Muscle layer of colon (tissue), 2 donors: ENCODE measurements at regions not wholly inside any gene's neighbourhood (a gene's known extent, or its start where the extent isn't known, plus 50 kb on each side); places are given as distances from the start of the nearest gene placed in this dataset.

Experiments used
- H3K27ac ChIP-seq: one replicate; pipeline ENCODE4 v1.7.0; 2013; ENCODE audit warnings: low read depth, mild to moderate bottlenecking, low read length, moderate library complexity
- H3K27me3 ChIP-seq, 2 donors: one replicate each; pipeline ENCODE4 v1.7.0; 2013; ENCODE audit warnings: low read length in 2 of 2, mild to moderate bottlenecking in 2 of 2; ENCODE audit not compliant: insufficient read depth in 2 of 2, control insufficient read depth in 1 of 2
- H3K36me3 ChIP-seq: one replicate; pipeline ENCODE4 v1.7.0; 2013; ENCODE audit warnings: mild to moderate bottlenecking, low read length; ENCODE audit not compliant: insufficient read depth
- H3K4me1 ChIP-seq: one replicate; pipeline ENCODE4 v1.7.0; 2013; ENCODE audit warnings: mild to moderate bottlenecking, low read length; ENCODE audit not compliant: insufficient read depth
- H3K4me3 ChIP-seq, 2 donors: one replicate each; pipeline ENCODE4 v1.7.0; 2013; ENCODE audit warnings: low read length in 2 of 2, low read depth in 1 of 2, mild to moderate bottlenecking in 1 of 2, moderate library complexity in 1 of 2
- H3K9ac ChIP-seq: one replicate; pipeline ENCODE4 v1.7.0; 2013; ENCODE audit warnings: low read length
- H3K9me3 ChIP-seq: one replicate; pipeline ENCODE4 v1.7.0; 2013; ENCODE audit warnings: mild to moderate bottlenecking, low read length
- donor health status: abdominal sarcoma.
- donor health status: Adenocarcinoma of cecum.

- Histone ChIP-seq H3K36me3 (no peaks in the 10 kb centered on the region), H3K9me3 (no peaks in the 10 kb centered on the region), H3K9ac (no peak overlapping the region), H3K27me3 (no peaks in the 10 kb centered on the region), H3K4me1 (no peaks in the 10 kb centered on the region), H3K4me3 (no peak overlapping the region), H3K27ac (no peak overlapping the region)
These were observed 192.4 kb downstream of the TMX1 start for GRCh38 chr14:51432302-51432948.

GRCh38 chr14:51436630-51437029 lies 196.6 kb downstream of the TMX1 start:
- Histone ChIP-seq H3K27me3 (no peaks in the 10 kb centered on the region), H3K4me1 (no peaks in the 10 kb centered on the region), H3K27ac (no peak overlapping the region), H3K9me3 (no peaks in the 10 kb centered on the region), H3K36me3 (no peaks in the 10 kb centered on the region), H3K4me3 (no peak overlapping the region), H3K9ac (no peak overlapping the region)

- H3K4me3 ChIP-seq = no peak overlapping the region
- H3K36me3 ChIP-seq = no peaks in the 10 kb centered on the region
- peaks cover 15% of the 10 kb centered on the region for H3K4me1 ChIP-seq
- H3K27me3 ChIP-seq = no peaks in the 10 kb centered on the region
- H3K9ac ChIP-seq = no peak overlapping the region
- no peaks in the 10 kb centered on the region for H3K9me3 ChIP-seq
- H3K27ac ChIP-seq = no peak overlapping the region
These were observed 199.8 kb downstream of the TMX1 start for GRCh38 chr14:51439896-51440295.

- Histone ChIP-seq H3K9ac (no peak overlapping the region), H3K36me3 (no peaks in the 10 kb centered on the region), H3K27ac (no peak overlapping the region), H3K4me1 (peaks cover 15% of the 10 kb centered on the region), H3K4me3 (no peak overlapping the region), H3K27me3 (no peaks in the 10 kb centered on the region), H3K9me3 (no peaks in the 10 kb centered on the region)
These were observed 201.0 kb downstream of the TMX1 start for GRCh38 chr14:51441001-51441400.

- no peaks in the 10 kb centered on the region for H3K27me3 ChIP-seq
- H3K4me3 ChIP-seq = peak overlapping the region in 1 of 2 donors; percentile 13
- H3K9ac ChIP-seq = no peak overlapping the region
- H3K27ac ChIP-seq = no peak overlapping the region
- H3K9me3 ChIP-seq = no peaks in the 10 kb centered on the region
- H3K4me1 ChIP-seq = peaks cover 15% of the 10 kb centered on the region
- no peaks in the 10 kb centered on the region for H3K36me3 ChIP-seq
These were observed 202.6 kb downstream of the TMX1 start for GRCh38 chr14:51442513-51443175.

GRCh38 chr14:51443195-51444018 lies 203.4 kb downstream of the TMX1 start:
- Histone ChIP-seq H3K9ac (no peak overlapping the region), H3K4me3 (no peak overlapping the region), H3K9me3 (no peaks in the 10 kb centered on the region), H3K4me1 (peaks cover 15% of the 10 kb centered on the region), H3K27me3 (no peaks in the 10 kb centered on the region), H3K27ac (no peak overlapping the region), H3K36me3 (no peaks in the 10 kb centered on the region)

- no peaks in the 10 kb centered on the region for H3K9me3 ChIP-seq
- H3K27me3 ChIP-seq = no peaks in the 10 kb centered on the region
- H3K4me3 ChIP-seq = no peak overlapping the region
- H3K4me1 ChIP-seq = peaks cover 24% of the 10 kb centered on the region
- no peaks in the 10 kb centered on the region for H3K36me3 ChIP-seq
- H3K9ac ChIP-seq = no peak overlapping the region
- H3K27ac ChIP-seq = no peak overlapping the region
These were observed 204.4 kb downstream of the TMX1 start for GRCh38 chr14:51444353-51445000.

GRCh38 chr14:51445001-51445390 lies 204.9 kb downstream of the TMX1 start:
- H3K9me3 ChIP-seq = no peaks in the 10 kb centered on the region

GRCh38 chr14:51446771-51447170 lies 204.9 kb upstream of the FRMD6 start:
- peaks cover 24% of the 10 kb centered on the region for H3K4me1 ChIP-seq
- no peak overlapping the region for H3K27ac ChIP-seq
- no peaks in the 10 kb centered on the region for H3K9me3 ChIP-seq
- no peaks in the 10 kb centered on the region for H3K36me3 ChIP-seq
- no peak overlapping the region for H3K4me3 ChIP-seq
- no peaks in the 10 kb centered on the region for H3K27me3 ChIP-seq
- no peak overlapping the region for H3K9ac ChIP-seq

More at GRCh38 chr14:51445001-51445390, 204.9 kb downstream of the TMX1 start:
- no peak overlapping the region for H3K27ac ChIP-seq
- H3K27me3 ChIP-seq = no peaks in the 10 kb centered on the region
- no peak overlapping the region for H3K9ac ChIP-seq
- H3K4me3 ChIP-seq = no peak overlapping the region
- no peaks in the 10 kb centered on the region for H3K36me3 ChIP-seq
- H3K4me1 ChIP-seq = peaks cover 24% of the 10 kb centered on the region

GRCh38 chr14:51447411-51447810 lies 204.3 kb upstream of the FRMD6 start:
- Histone ChIP-seq H3K36me3 (no peaks in the 10 kb centered on the region), H3K27ac (no peak overlapping the region), H3K9me3 (no peaks in the 10 kb centered on the region), H3K4me3 (no peak overlapping the region), H3K4me1 (peaks cover 21% of the 10 kb centered on the region), H3K27me3 (no peaks in the 10 kb centered on the region), H3K9ac (no peak overlapping the region)
